ENCODE measurements at regions not wholly inside any gene's neighbourhood (a gene's known extent, or its start where the extent isn't known, plus 50 kb on each side); places are given as distances from the start of the nearest gene placed in this dataset.

DNA sequence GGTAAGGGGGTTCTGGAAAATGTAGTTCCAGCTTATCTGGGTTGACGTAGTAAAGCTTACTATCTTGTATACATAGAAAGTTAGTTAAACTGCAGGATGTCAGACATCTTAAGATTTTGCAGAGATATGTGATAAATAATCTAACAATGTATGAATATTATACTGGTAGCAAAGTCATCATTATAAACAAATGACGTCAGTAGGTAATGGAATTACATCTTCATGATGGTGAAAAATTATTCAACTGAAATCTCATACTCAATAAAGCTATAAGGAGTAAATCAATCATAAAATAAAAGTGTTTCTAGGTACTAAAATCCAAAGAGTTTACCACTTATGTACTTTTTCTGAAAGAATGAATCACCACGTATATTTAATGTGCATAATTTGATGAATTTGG lies 217.3 kb upstream of the CDH10 start:
- Histone ChIP-seq H3K4me3 (no peak overlapping the region), H3K9me3 (no peaks in the 10 kb centered on the region), H3K27me3 (no peaks in the 10 kb centered on the region), H3K27ac (no peak overlapping the region), H3K36me3 (no peaks in the 10 kb centered on the region), H3K4me1 (no peaks in the 10 kb centered on the region)
- ATAC-seq = no peak
- TF ChIP-seq, protein P1, sequence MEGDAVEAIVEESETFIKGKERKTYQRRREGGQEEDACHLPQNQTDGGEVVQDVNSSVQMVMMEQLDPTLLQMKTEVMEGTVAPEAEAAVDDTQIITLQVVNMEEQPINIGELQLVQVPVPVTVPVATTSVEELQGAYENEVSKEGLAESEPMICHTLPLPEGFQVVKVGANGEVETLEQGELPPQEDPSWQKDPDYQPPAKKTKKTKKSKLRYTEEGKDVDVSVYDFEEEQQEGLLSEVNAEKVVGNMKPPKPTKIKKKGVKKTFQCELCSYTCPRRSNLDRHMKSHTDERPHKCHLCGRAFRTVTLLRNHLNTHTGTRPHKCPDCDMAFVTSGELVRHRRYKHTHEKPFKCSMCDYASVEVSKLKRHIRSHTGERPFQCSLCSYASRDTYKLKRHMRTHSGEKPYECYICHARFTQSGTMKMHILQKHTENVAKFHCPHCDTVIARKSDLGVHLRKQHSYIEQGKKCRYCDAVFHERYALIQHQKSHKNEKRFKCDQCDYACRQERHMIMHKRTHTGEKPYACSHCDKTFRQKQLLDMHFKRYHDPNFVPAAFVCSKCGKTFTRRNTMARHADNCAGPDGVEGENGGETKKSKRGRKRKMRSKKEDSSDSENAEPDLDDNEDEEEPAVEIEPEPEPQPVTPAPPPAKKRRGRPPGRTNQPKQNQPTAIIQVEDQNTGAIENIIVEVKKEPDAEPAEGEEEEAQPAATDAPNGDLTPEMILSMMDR (IDR thresholded peaks at IDR 0.05) = no peak
- no peak for DNase-seq
- intact Hi-C loops (cut with DNase I) = no loop called here

DNA sequence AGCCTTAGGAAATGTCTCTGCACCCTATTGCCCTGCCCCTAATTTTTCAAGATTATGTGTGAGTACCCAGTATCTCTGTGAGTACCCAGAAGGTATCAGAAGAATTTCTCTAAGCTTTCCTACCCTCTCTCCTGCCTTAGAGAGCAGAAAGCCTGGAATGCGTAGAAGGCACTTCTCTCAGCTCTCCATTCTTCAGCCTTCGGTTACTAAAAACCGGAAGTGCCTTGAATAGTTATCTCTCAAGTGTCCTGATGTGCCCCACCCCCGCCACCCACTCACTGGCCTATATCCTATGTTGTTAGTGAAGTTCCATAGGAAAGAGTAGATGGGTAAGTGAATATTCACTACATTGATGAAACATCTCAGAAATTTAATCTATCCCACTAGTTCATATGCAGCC lies 210.7 kb upstream of the CDH10 start:
- TF ChIP-seq, protein P1 (IDR thresholded peaks at IDR 0.05) = no peak
- peak; percentile 72 for ATAC-seq
- no peaks in the 10 kb centered on the region for H3K27me3 ChIP-seq
- H3K36me3 ChIP-seq = no peaks in the 10 kb centered on the region
- DNase-seq = no peak
- H3K4me1 ChIP-seq = no peaks in the 10 kb centered on the region
- intact Hi-C loops (cut with DNase I) = no loop called here
- no peak overlapping the region for H3K27ac ChIP-seq
- no peak overlapping the region for H3K4me3 ChIP-seq
- H3K9me3 ChIP-seq = no peaks in the 10 kb centered on the region

DNA sequence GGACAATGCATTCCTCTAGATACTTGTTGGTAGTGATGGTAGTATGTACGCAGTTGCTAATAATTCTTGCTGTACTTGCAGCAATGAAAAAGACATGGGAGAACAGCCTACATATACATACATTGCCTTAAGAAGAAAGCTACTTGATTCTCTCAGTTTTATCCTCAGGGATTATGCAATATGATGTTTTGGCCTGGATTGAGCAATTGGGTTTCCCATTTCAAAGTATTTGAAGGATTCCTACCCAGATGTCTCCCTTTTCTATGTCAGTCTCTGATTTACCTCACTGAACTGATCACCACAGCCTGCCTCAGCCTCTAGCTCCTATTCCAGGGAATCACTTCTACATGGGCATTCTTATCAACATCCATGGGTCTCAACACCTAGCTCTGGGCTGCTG lies 210.1 kb upstream of the CDH10 start:
- ATAC-seq = no peak
- no peak overlapping the region for H3K27ac ChIP-seq
- H3K4me1 ChIP-seq = no peaks in the 10 kb centered on the region
- TF ChIP-seq, protein P1 (IDR thresholded peaks at IDR 0.05) = no peak
- no peaks in the 10 kb centered on the region for H3K36me3 ChIP-seq
- no peak for DNase-seq
- intact Hi-C loops (cut with DNase I) = no loop called here
- H3K9me3 ChIP-seq = no peaks in the 10 kb centered on the region
- no peaks in the 10 kb centered on the region for H3K27me3 ChIP-seq
- no peak overlapping the region for H3K4me3 ChIP-seq

DNA sequence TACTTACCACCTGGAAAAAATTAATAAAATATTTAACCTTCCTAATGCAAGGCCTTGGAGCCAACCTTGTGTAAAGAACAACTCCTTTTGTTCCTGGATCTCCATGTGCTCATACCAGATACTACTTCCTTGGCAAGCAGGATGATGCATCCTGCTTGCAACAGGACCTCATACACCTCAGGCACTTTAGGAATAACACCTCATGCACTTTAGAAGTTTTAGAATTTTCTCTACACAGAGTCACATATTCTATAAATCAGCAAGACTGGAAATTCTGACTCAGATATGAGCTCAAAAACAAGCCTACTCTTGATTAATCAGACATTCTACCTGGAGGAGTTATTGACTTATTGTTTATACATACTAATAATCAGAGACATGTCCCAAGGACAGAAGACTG lies 209.6 kb upstream of the CDH10 start:
- H3K27me3 ChIP-seq = no peaks in the 10 kb centered on the region
- no peak overlapping the region for H3K27ac ChIP-seq
- no peaks in the 10 kb centered on the region for H3K36me3 ChIP-seq
- H3K9me3 ChIP-seq = no peaks in the 10 kb centered on the region
- no peak for ATAC-seq
- no peak for DNase-seq
- TF ChIP-seq, protein P1 (IDR thresholded peaks at IDR 0.05) = no peak
- intact Hi-C loops (cut with DNase I) = no loop called here
- no peak overlapping the region for H3K4me3 ChIP-seq
- H3K4me1 ChIP-seq = no peaks in the 10 kb centered on the region

DNA sequence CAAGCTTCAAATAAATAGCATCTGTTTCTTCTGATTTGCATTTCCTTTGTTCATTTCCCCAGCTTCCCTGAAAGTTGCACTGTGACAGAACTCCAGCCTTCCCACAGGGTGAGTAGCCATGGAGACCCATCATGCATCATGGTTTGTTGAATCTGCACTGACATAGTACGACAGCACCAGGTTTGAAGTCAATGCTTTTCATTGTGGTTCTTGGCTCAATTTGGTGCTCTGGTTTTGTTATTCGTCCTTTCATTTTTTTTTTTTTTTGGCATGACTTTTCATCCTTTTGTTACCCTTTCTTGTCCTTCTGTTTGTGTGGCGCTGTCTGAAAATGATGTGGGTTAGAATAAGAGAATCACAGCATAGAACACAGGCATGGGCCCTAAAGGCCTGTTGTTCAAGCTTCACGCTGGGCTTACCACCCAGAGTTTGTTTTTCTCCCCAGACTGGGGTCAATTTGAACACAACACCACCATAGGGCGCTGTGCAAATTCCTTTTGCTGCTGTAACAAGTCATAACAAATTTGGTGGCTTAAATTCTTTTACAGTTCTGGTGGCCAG lies 206.2 kb upstream of the CDH10 start:
- Histone ChIP-seq H3K27ac (no peak overlapping the region), H3K9me3 (no peaks in the 10 kb centered on the region), H3K36me3 (no peaks in the 10 kb centered on the region), H3K27me3 (no peaks in the 10 kb centered on the region), H3K4me3 (no peak overlapping the region), H3K4me1 (no peaks in the 10 kb centered on the region)
- TF ChIP-seq, protein P1 (IDR thresholded peaks at IDR 0.05) = no peak
- intact Hi-C loops (cut with DNase I) = no loop called here
- no peak for DNase-seq
- ATAC-seq = no peak

DNA sequence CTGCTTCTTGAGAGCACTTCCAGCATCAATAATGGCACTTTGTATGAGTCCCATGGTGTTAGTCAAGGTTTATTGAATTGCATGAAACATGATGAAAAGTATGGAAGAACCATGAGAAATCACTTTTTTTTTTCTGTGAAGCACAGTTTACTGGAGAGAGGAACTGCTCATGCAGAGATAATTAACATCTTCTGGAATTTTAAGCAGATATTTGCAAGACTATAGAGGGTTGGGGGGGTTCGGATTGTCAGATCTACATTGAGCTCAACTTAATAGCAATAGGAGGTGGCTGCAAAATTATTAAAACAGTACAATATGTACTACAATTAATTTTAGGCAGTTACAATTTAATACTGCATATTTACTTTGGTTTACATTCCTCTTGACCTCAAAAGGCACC lies 204.4 kb upstream of the CDH10 start:
- Histone ChIP-seq H3K4me1 (no peaks in the 10 kb centered on the region), H3K27me3 (no peaks in the 10 kb centered on the region), H3K36me3 (no peaks in the 10 kb centered on the region), H3K4me3 (no peak overlapping the region), H3K27ac (no peak overlapping the region), H3K9me3 (no peaks in the 10 kb centered on the region)
- no peak for DNase-seq
- ATAC-seq = no peak
- TF ChIP-seq, protein P1 (IDR thresholded peaks at IDR 0.05) = no peak
- intact Hi-C loops (cut with DNase I) = no loop called here

Data from upper lobe of right lung (tissue), 1 donor.